SK-N-SH treated with all-trans-retinoic acid at 6 μM for 48 hours (cell line): ENCODE measurements at regions not wholly inside any gene's neighbourhood (a gene's known extent, or its start where the extent isn't known, plus 50 kb on each side); places are given as distances from the start of the nearest gene placed in this dataset.

Source experiments
- ATAC-seq: fragments of 200-7000 bp; cut with Tn5 transposase; 3 replicates; pipeline ENCODE4 v1.9.1; 2020; ENCODE audit warnings: mild to moderate bottlenecking, moderate library complexity
- ARNTL ChIP-seq: fragments of 450-650 bp; formaldehyde crosslinking; IDR thresholded peaks from 2 replicates; pipeline ENCODE4 v1.5.0; 2020; ENCODE audit warnings: low read depth, mild to moderate bottlenecking, moderate library complexity, borderline replicate concordance
- CREB5 ChIP-seq: fragments of 250-450 bp; sonication (Bioruptor Pico); IDR thresholded peaks from 2 replicates; pipeline ENCODE4 v1.5.1; 2020; ENCODE audit warnings: low read depth, mild to moderate bottlenecking, moderate library complexity
- ESRRG ChIP-seq: fragments of 250-450 bp; sonication (Bioruptor Pico); IDR thresholded peaks from 2 replicates; pipeline ENCODE4 v1.6.1; 2021; ENCODE audit warnings: mild to moderate bottlenecking
- ISL1 ChIP-seq: fragments of 250-450 bp; sonication (Bioruptor Pico); IDR thresholded peaks from 2 replicates; pipeline ENCODE4 v2.1.2; 2022; ENCODE audit warnings: mild to moderate bottlenecking, moderate library complexity
- POU6F1 ChIP-seq: fragments of 250-450 bp; sonication (Bioruptor Pico); IDR thresholded peaks from 2 replicates; pipeline ENCODE4 v1.8.0; 2021; ENCODE audit warnings: low read depth, mild to moderate bottlenecking, moderate library complexity, borderline replicate concordance
- PPARA ChIP-seq: fragments of 250-450 bp; sonication (Bioruptor Pico); IDR thresholded peaks from 2 replicates; pipeline ENCODE4 v1.5.0; 2020; ENCODE audit warnings: mild to moderate bottlenecking, borderline replicate concordance
- ZFP3 ChIP-seq: fragments of 250-450 bp; sonication (Bioruptor Pico); IDR thresholded peaks from 2 replicates; pipeline ENCODE4 v1.5.0; 2020; ENCODE audit warnings: mild to moderate bottlenecking, moderate library complexity
- ZNF565 ChIP-seq: fragments of 450-650 bp; formaldehyde crosslinking; conservative IDR thresholded peaks from 2 replicates; pipeline ENCODE4 v1.5.0; 2020; ENCODE audit warnings: low read depth, mild to moderate bottlenecking, moderate library complexity
- TF ChIP-seq, protein P1 (sequence below): fragments of 250-450 bp; sonication (Bioruptor Pico); IDR thresholded peaks from 2 replicates; pipeline ENCODE4 v1.8.0; 2020; ENCODE audit warnings: mild to moderate bottlenecking, moderate library complexity, borderline replicate concordance
- TF ChIP-seq, protein P2 (sequence below): fragments of 250-450 bp; sonication (Bioruptor Pico); IDR thresholded peaks from 2 replicates; pipeline ENCODE4 v1.5.0; 2020; ENCODE audit warnings: mild to moderate bottlenecking, moderate library complexity

DNA sequence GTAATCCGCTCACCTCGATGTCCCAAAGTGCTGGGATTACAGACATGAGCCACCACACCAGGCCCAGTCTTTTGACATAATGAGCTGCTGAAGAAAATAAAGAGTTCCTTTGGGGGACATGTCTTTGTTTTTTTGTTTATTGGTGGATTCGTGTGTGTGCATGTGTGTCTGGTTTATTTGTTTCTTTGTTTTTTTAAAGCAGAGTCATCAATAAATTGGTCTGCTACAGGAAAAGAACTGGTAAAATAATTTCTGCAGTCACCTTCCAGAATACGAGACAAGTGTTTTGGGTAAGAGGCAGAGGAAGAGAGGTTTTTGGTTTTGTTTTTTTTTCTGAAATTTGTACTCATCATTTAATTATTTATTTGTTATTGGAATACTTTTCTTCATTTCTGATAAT lies 51.5 kb upstream of the PPP3CA start:
- TF ChIP-seq, protein P1, sequence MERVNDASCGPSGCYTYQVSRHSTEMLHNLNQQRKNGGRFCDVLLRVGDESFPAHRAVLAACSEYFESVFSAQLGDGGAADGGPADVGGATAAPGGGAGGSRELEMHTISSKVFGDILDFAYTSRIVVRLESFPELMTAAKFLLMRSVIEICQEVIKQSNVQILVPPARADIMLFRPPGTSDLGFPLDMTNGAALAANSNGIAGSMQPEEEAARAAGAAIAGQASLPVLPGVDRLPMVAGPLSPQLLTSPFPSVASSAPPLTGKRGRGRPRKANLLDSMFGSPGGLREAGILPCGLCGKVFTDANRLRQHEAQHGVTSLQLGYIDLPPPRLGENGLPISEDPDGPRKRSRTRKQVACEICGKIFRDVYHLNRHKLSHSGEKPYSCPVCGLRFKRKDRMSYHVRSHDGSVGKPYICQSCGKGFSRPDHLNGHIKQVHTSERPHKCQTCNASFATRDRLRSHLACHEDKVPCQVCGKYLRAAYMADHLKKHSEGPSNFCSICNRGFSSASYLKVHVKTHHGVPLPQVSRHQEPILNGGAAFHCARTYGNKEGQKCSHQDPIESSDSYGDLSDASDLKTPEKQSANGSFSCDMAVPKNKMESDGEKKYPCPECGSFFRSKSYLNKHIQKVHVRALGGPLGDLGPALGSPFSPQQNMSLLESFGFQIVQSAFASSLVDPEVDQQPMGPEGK (CRISPR knock-in tag) = no peak
- no peak for TF ChIP-seq ISL1 (CRISPR knock-in tag)
- no peak for TF ChIP-seq POU6F1 (CRISPR knock-in tag)
- no peak for TF ChIP-seq CREB5 (CRISPR knock-in tag)
- no peak for TF ChIP-seq PPARA
- TF ChIP-seq ZNF565 (CRISPR knock-in tag) = no peak
- no peak for TF ChIP-seq ARNTL
- TF ChIP-seq, protein P2, sequence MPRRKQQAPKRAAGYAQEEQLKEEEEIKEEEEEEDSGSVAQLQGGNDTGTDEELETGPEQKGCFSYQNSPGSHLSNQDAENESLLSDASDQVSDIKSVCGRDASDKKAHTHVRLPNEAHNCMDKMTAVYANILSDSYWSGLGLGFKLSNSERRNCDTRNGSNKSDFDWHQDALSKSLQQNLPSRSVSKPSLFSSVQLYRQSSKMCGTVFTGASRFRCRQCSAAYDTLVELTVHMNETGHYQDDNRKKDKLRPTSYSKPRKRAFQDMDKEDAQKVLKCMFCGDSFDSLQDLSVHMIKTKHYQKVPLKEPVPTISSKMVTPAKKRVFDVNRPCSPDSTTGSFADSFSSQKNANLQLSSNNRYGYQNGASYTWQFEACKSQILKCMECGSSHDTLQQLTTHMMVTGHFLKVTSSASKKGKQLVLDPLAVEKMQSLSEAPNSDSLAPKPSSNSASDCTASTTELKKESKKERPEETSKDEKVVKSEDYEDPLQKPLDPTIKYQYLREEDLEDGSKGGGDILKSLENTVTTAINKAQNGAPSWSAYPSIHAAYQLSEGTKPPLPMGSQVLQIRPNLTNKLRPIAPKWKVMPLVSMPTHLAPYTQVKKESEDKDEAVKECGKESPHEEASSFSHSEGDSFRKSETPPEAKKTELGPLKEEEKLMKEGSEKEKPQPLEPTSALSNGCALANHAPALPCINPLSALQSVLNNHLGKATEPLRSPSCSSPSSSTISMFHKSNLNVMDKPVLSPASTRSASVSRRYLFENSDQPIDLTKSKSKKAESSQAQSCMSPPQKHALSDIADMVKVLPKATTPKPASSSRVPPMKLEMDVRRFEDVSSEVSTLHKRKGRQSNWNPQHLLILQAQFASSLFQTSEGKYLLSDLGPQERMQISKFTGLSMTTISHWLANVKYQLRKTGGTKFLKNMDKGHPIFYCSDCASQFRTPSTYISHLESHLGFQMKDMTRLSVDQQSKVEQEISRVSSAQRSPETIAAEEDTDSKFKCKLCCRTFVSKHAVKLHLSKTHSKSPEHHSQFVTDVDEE (CRISPR knock-in tag) = no peak
- no peak for TF ChIP-seq ESRRG (CRISPR knock-in tag)
- no peak for TF ChIP-seq ZFP3 (CRISPR knock-in tag)
- no peak for ATAC-seq
